ENCODE measurements at regions not wholly inside any gene's neighbourhood (a gene's known extent, or its start where the extent isn't known, plus 50 kb on each side); places are given as distances from the start of the nearest gene placed in this dataset.

GRCh38 chr4:24006269-24006668, 116.4 kb upstream of the PPARGC1A start:
- no peak overlapping the region for H3K4me3 ChIP-seq
- no peak for TF ChIP-seq CTCF (IDR thresholded peaks at IDR 0.05)
- no peak for TF ChIP-seq POLR2A (IDR thresholded peaks at IDR 0.05)
- no peak for TF ChIP-seq POLR2AphosphoS5 (IDR thresholded peaks at IDR 0.05)
- intact Hi-C loops (cut with DNase I; ENCODE audit: low total_unique reads) = no loop called here
- no peaks in the 10 kb centered on the region for H3K36me3 ChIP-seq
- no peaks in the 10 kb centered on the region for H3K27me3 ChIP-seq
- H3K9me3 ChIP-seq = no peaks in the 10 kb centered on the region
- H3K4me1 ChIP-seq = no peaks in the 10 kb centered on the region
- no peak for DNase-seq (ENCODE audit: low spot score in 2 of 2)
- H3K27ac ChIP-seq = no peak overlapping the region

DNA sequence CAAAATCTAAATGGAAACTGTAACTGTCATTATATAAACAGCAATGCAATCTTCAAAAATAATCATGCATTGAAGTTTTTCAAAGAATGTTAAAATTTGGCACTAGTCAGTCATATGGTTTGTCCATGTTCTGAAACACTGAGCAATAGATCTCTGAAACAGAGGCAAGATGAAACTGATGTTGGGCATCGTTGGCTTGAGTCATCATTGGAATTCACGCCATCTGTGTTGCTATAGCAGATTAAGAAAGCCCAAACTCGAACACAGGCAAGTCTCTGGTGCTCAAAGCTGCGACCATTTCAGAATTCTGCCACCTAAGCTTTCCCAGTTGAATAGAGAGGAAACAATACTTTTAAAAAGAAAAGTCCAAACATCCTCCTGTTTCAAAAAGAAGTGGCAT, 114.1 kb upstream of the PPARGC1A start:
- TF ChIP-seq POLR2AphosphoS5 (IDR thresholded peaks at IDR 0.05) = no peak
- no peak for TF ChIP-seq POLR2A (IDR thresholded peaks at IDR 0.05)
- no peak for TF ChIP-seq CTCF (IDR thresholded peaks at IDR 0.05)
- Histone ChIP-seq H3K27ac (no peak overlapping the region), H3K36me3 (no peaks in the 10 kb centered on the region), H3K4me1 (no peaks in the 10 kb centered on the region), H3K4me3 (no peak overlapping the region), H3K27me3 (no peaks in the 10 kb centered on the region), H3K9me3 (no peaks in the 10 kb centered on the region)
- intact Hi-C loops (cut with DNase I; ENCODE audit: low total_unique reads) = no loop called here
- no peak for DNase-seq (ENCODE audit: low spot score in 2 of 2)

GRCh38 chr4:24003496-24003895, 113.6 kb upstream of the PPARGC1A start:
- intact Hi-C loops (cut with DNase I; ENCODE audit: low total_unique reads) = no loop called here

GRCh38 chr4:24002330-24002966, 112.6 kb upstream of the PPARGC1A start:
- TF ChIP-seq POLR2A (IDR thresholded peaks at IDR 0.05) = no peak
- no peak for TF ChIP-seq CTCF (IDR thresholded peaks at IDR 0.05)
- TF ChIP-seq POLR2AphosphoS5 (IDR thresholded peaks at IDR 0.05) = no peak
- intact Hi-C loops (cut with DNase I; ENCODE audit: low total_unique reads) = no loop called here
- no peak overlapping the region for H3K27ac ChIP-seq
- H3K4me1 ChIP-seq = no peaks in the 10 kb centered on the region
- H3K36me3 ChIP-seq = no peaks in the 10 kb centered on the region
- H3K4me3 ChIP-seq = no peak overlapping the region
- no peak for DNase-seq (ENCODE audit: low spot score in 2 of 2)
- no peaks in the 10 kb centered on the region for H3K27me3 ChIP-seq
- H3K9me3 ChIP-seq = no peaks in the 10 kb centered on the region

More at GRCh38 chr4:24003496-24003895, 113.6 kb upstream of the PPARGC1A start:
- no peak overlapping the region for H3K27ac ChIP-seq
- H3K36me3 ChIP-seq = no peaks in the 10 kb centered on the region
- H3K9me3 ChIP-seq = no peaks in the 10 kb centered on the region
- DNase-seq (ENCODE audit: low spot score in 2 of 2) = no peak
- no peaks in the 10 kb centered on the region for H3K27me3 ChIP-seq
- no peak overlapping the region for H3K4me3 ChIP-seq
- H3K4me1 ChIP-seq = no peaks in the 10 kb centered on the region
- no peak for TF ChIP-seq CTCF (IDR thresholded peaks at IDR 0.05)
- TF ChIP-seq POLR2AphosphoS5 (IDR thresholded peaks at IDR 0.05) = no peak
- TF ChIP-seq POLR2A (IDR thresholded peaks at IDR 0.05) = no peak

GRCh38 chr4:24001486-24002329, 111.9 kb upstream of the PPARGC1A start:
- H3K27ac ChIP-seq = no peak overlapping the region
- H3K27me3 ChIP-seq = no peaks in the 10 kb centered on the region
- no peaks in the 10 kb centered on the region for H3K4me1 ChIP-seq
- TF ChIP-seq POLR2A (IDR thresholded peaks at IDR 0.05) = no peak
- H3K4me3 ChIP-seq = no peak overlapping the region
- intact Hi-C loops (cut with DNase I; ENCODE audit: low total_unique reads) = no loop called here
- no peaks in the 10 kb centered on the region for H3K9me3 ChIP-seq
- DNase-seq (ENCODE audit: low spot score in 2 of 2) = no peak
- H3K36me3 ChIP-seq = no peaks in the 10 kb centered on the region
